ENCODE measurements at regions not wholly inside any gene's neighbourhood (a gene's known extent, or its start where the extent isn't known, plus 50 kb on each side); places are given as distances from the start of the nearest gene placed in this dataset.

GRCh38 chr16:54846766-54847165, 83.9 kb upstream of the IRX5 start:
- Histone ChIP-seq H4K20me1 (ENCODE audit: insufficient read depth) (no peaks in the 10 kb centered on the region), H3K9ac (ENCODE audit: low read length) (no peak overlapping the region), H3K9me3 (ENCODE audit: low read length) (peaks cover 6% of the 10 kb centered on the region), H3K4me2 (ENCODE audit: low read length) (no peak overlapping the region), H3K36me3 (ENCODE audit: insufficient read depth, low read length) (no peaks in the 10 kb centered on the region), H3K27ac (ENCODE audit: low read length) (no peak overlapping the region), H3K4me3 (ENCODE audit: low read length) (no peak overlapping the region), H3K27me3 (ENCODE audit: insufficient read depth, low read depth, low read length) (no peaks in the 10 kb centered on the region), H3K79me2 (replicated peaks; ENCODE audit: insufficient read depth, low read length) (no peaks in the 10 kb centered on the region), H3F3A (ENCODE audit: insufficient read depth, low read length, poor library complexity, severe bottlenecking) (no peaks in the 10 kb centered on the region), H3K9me2 (ENCODE audit: insufficient read depth, low read length) (no peaks in the 10 kb centered on the region), H2AFZ (ENCODE audit: low read depth, low read length) (no peak overlapping the region)
- TF ChIP-seq MXI1 (conservative IDR thresholded peaks at IDR 0.05; ENCODE audit: poor library complexity, severe bottlenecking), result no peak
- no peak for TF ChIP-seq EZH2 (IDR thresholded peaks at IDR 0.05; ENCODE audit: borderline replicate concordance, insufficient read depth, low read length, poor library complexity, severe bottlenecking)
- no peak for TF ChIP-seq EP300 (conservative IDR thresholded peaks at IDR 0.05; ENCODE audit: poor library complexity, severe bottlenecking)
- no peak for TF ChIP-seq REST (IDR thresholded peaks at IDR 0.05; ENCODE audit: borderline replicate concordance)
- no peak for TF ChIP-seq SMC3 (conservative IDR thresholded peaks at IDR 0.05; ENCODE audit: poor library complexity)
- TF ChIP-seq CTCF (IDR thresholded peaks at IDR 0.05; ENCODE audit: poor library complexity, severe bottlenecking), result no peak
- TF ChIP-seq TAF1 (IDR thresholded peaks at IDR 0.05; ENCODE audit: low read depth), result no peak
- TF ChIP-seq RAD21 (conservative IDR thresholded peaks at IDR 0.05), result no peak
- no peak for TF ChIP-seq POLR2AphosphoS5 (IDR thresholded peaks at IDR 0.05)

- H3K27me3 ChIP-seq (ENCODE audit: insufficient read depth, low read depth, low read length), result no peaks in the 10 kb centered on the region
- no peaks in the 10 kb centered on the region for H3K36me3 ChIP-seq (ENCODE audit: insufficient read depth, low read length)
- H3K27ac ChIP-seq (ENCODE audit: low read length), result no peak overlapping the region
- H3K9me2 ChIP-seq (ENCODE audit: insufficient read depth, low read length), result no peaks in the 10 kb centered on the region
- no peaks in the 10 kb centered on the region for H3F3A ChIP-seq (ENCODE audit: insufficient read depth, low read length, poor library complexity, severe bottlenecking)
- no peak for TF ChIP-seq TAF1 (IDR thresholded peaks at IDR 0.05; ENCODE audit: low read depth)
- TF ChIP-seq SMC3 (conservative IDR thresholded peaks at IDR 0.05; ENCODE audit: poor library complexity), result no peak
- no peak for TF ChIP-seq EP300 (conservative IDR thresholded peaks at IDR 0.05; ENCODE audit: poor library complexity, severe bottlenecking)
- TF ChIP-seq CTCF (IDR thresholded peaks at IDR 0.05; ENCODE audit: poor library complexity, severe bottlenecking), result no peak
- no peak for TF ChIP-seq POLR2AphosphoS5 (IDR thresholded peaks at IDR 0.05)
- TF ChIP-seq MXI1 (conservative IDR thresholded peaks at IDR 0.05; ENCODE audit: poor library complexity, severe bottlenecking), result no peak
- no peak for TF ChIP-seq RAD21 (conservative IDR thresholded peaks at IDR 0.05)
- no peak for TF ChIP-seq EZH2 (IDR thresholded peaks at IDR 0.05; ENCODE audit: borderline replicate concordance, insufficient read depth, low read length, poor library complexity, severe bottlenecking)
- TF ChIP-seq REST (IDR thresholded peaks at IDR 0.05; ENCODE audit: borderline replicate concordance), result no peak
- no peak overlapping the region for H3K4me3 ChIP-seq (ENCODE audit: low read length)
- H2AFZ ChIP-seq (ENCODE audit: low read depth, low read length), result no peak overlapping the region
- H3K9ac ChIP-seq (ENCODE audit: low read length), result no peak overlapping the region
- H3K4me2 ChIP-seq (ENCODE audit: low read length), result no peak overlapping the region
- no peaks in the 10 kb centered on the region for H3K79me2 ChIP-seq (replicated peaks; ENCODE audit: insufficient read depth, low read length)
- H4K20me1 ChIP-seq (ENCODE audit: insufficient read depth), result no peaks in the 10 kb centered on the region
- peaks cover 6% of the 10 kb centered on the region for H3K9me3 ChIP-seq (ENCODE audit: low read length)
Measured at GRCh38 chr16:54843424-54843750, 87.3 kb upstream of the IRX5 start.
